Inferior parietal cortex (tissue), 1 donor: ENCODE measurements at regions not wholly inside any gene's neighbourhood (a gene's known extent, or its start where the extent isn't known, plus 50 kb on each side); places are given as distances from the start of the nearest gene placed in this dataset.
"Not testable (repeated sequence)": the region's sequence is repeated elsewhere in the genome, so short reads cannot be mapped to it uniquely, and the experiment has no call there.

Experiments
- DNase-seq: peaks from one replicate; pipeline ENCODE4 v3.0.0-alpha.2; 2016; ENCODE audit errors: extremely low spot score

- not testable (repeated sequence) for DNase-seq
Measured at GRCh38 chr2:163085366-163086024, 246.9 kb upstream of the KCNH7 start.

GRCh38 chr2:163081754-163082153 lies 243.2 kb upstream of the KCNH7 start:
- DNase-seq: no peak

GRCh38 chr2:163077241-163077640 lies 238.7 kb upstream of the KCNH7 start:
- no peak for DNase-seq

- DNase-seq: no peak
Measured at GRCh38 chr2:163066085-163066484, 227.5 kb upstream of the KCNH7 start.

- no peak for DNase-seq
Measured at GRCh38 chr2:163062524-163062923, 224.0 kb upstream of the KCNH7 start.

GRCh38 chr2:163046615-163047014 lies 208.0 kb upstream of the KCNH7 start:
- DNase-seq: no peak

GRCh38 chr2:163045830-163046229 lies 207.3 kb upstream of the KCNH7 start:
- no peak for DNase-seq

GRCh38 chr2:163044114-163044513 lies 205.5 kb upstream of the KCNH7 start:
- no peak for DNase-seq

GRCh38 chr2:163043201-163043600 lies 204.6 kb upstream of the KCNH7 start:
- DNase-seq: no peak

- DNase-seq: no peak
Measured at GRCh38 chr2:163039266-163039665, 200.7 kb upstream of the KCNH7 start.

- DNase-seq: no peak
Measured at GRCh38 chr2:163028807-163029206, 190.2 kb upstream of the KCNH7 start.

- DNase-seq: not testable (repeated sequence)
Measured at GRCh38 chr2:163026136-163026775, 187.7 kb upstream of the KCNH7 start.

- DNase-seq: not testable (repeated sequence)
Measured at GRCh38 chr2:163016882-163017281, 178.3 kb upstream of the KCNH7 start.

GRCh38 chr2:163011000-163011399 lies 172.4 kb upstream of the KCNH7 start:
- no peak for DNase-seq

- DNase-seq: no peak
Measured at GRCh38 chr2:163008642-163009041, 170.1 kb upstream of the KCNH7 start.

GRCh38 chr2:162994718-162995117 lies 156.2 kb upstream of the KCNH7 start:
- DNase-seq: no peak

- no peak for DNase-seq
Measured at GRCh38 chr2:162992828-162993227, 154.3 kb upstream of the KCNH7 start.

GRCh38 chr2:162989507-162989906 lies 150.9 kb upstream of the KCNH7 start:
- no peak for DNase-seq

GRCh38 chr2:162974771-162975170 lies 136.2 kb upstream of the KCNH7 start:
- no peak for DNase-seq

GRCh38 chr2:162972383-162972782 lies 133.8 kb upstream of the KCNH7 start:
- DNase-seq: no peak

GRCh38 chr2:162968306-162968705 lies 129.7 kb upstream of the KCNH7 start:
- no peak for DNase-seq

- DNase-seq: no peak
Measured at GRCh38 chr2:162967811-162968210, 129.2 kb upstream of the KCNH7 start.

GRCh38 chr2:162967147-162967546 lies 128.6 kb upstream of the KCNH7 start:
- no peak for DNase-seq

- DNase-seq: no peak
Measured at GRCh38 chr2:162965191-162965590, 126.6 kb upstream of the KCNH7 start.
